ENCODE measurements at regions not wholly inside any gene's neighbourhood (a gene's known extent, or its start where the extent isn't known, plus 50 kb on each side); places are given as distances from the start of the nearest gene placed in this dataset.

DNA sequence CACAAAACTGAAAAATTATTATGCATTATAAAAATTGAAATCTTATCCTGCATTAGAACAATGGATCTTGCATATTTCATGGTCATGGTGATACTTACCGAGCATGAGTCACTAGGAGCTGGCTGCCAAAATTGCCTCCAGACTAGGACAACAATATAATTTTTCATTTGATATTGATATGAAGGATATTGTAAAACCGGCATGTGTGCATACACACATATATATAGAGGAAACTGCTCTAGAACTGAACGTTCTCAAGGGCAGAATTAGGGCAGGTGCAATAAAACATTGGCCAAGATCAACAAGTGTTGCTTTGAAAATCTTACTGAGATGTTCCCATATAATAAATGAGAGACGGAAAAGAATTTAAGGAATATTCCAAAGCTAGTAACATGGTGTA lies 319.4 kb upstream of the POU1F1 start:
- no peak for DNase-seq (ENCODE audit: low spot score)
- TF ChIP-seq CTCF (conservative IDR thresholded peaks at IDR 0.05; ENCODE audit: low read depth, low read length) (no peak), EZH2 (IDR thresholded peaks at IDR 0.05; ENCODE audit: borderline replicate concordance, low read depth, low read length, poor library complexity, severe bottlenecking) (no peak)
- no peak overlapping the region for H3K27ac ChIP-seq (ENCODE audit: low read depth, low read length, poor library complexity, severe bottlenecking)
- H3K9me3 ChIP-seq (ENCODE audit: low read depth, low read length, poor library complexity, severe bottlenecking): peaks cover 4% of the 10 kb centered on the region
- no peaks in the 10 kb centered on the region for H3K36me3 ChIP-seq (ENCODE audit: insufficient read depth, low read length, poor library complexity, severe bottlenecking)
- intact Hi-C loops (cut with micrococcal nuclease; ENCODE audit: unreplicated experiment): no loop called here
- H3K27me3 ChIP-seq (replicated peaks; ENCODE audit: insufficient read depth, low read depth, low read length, poor library complexity): no peaks in the 10 kb centered on the region
- CTCF ChIA-PET: no interaction called here
- POLR2A ChIA-PET (ENCODE audit: low non-redundant PET): no interaction called here
- BruUV-seq (replicated peaks): no TSS peak
- H3K4me1 ChIP-seq (ENCODE audit: insufficient read depth, low read length, poor library complexity, severe bottlenecking): no peaks in the 10 kb centered on the region
- H3K4me3 ChIP-seq (ENCODE audit: low read depth, low read length, poor library complexity, severe bottlenecking): no peak overlapping the region

- H3K36me3 ChIP-seq (ENCODE audit: insufficient read depth, low read length, poor library complexity, severe bottlenecking): no peaks in the 10 kb centered on the region
- no peaks in the 10 kb centered on the region for H3K27me3 ChIP-seq (replicated peaks; ENCODE audit: insufficient read depth, low read depth, low read length, poor library complexity)
- intact Hi-C loops (cut with micrococcal nuclease; ENCODE audit: unreplicated experiment): no loop called here
- no peak overlapping the region for H3K4me3 ChIP-seq (ENCODE audit: low read depth, low read length, poor library complexity, severe bottlenecking)
- ChIA-PET CTCF (no interaction called here), POLR2A (ENCODE audit: low non-redundant PET) (interaction anchor here (0.6 kb wide), 1 partner anchor 19 kb away, joined by 3 read pairs; no protein-coding TSS in a partner anchor)
- TF ChIP-seq EZH2 (IDR thresholded peaks at IDR 0.05; ENCODE audit: borderline replicate concordance, low read depth, low read length, poor library complexity, severe bottlenecking) (no peak), CTCF (conservative IDR thresholded peaks at IDR 0.05; ENCODE audit: low read depth, low read length) (no peak)
- peaks cover 15% of the 10 kb centered on the region for H3K4me1 ChIP-seq (ENCODE audit: insufficient read depth, low read length, poor library complexity, severe bottlenecking)
- no TSS peak for BruUV-seq (replicated peaks)
- no peak overlapping the region for H3K27ac ChIP-seq (ENCODE audit: low read depth, low read length, poor library complexity, severe bottlenecking)
- no peaks in the 10 kb centered on the region for H3K9me3 ChIP-seq (ENCODE audit: low read depth, low read length, poor library complexity, severe bottlenecking)
- DNase-seq (ENCODE audit: low spot score): no peak
These were observed 304.9 kb upstream of the POU1F1 start for GRCh38 chr3:87581240-87581639.

GRCh38 chr3:87576752-87577151 lies 300.4 kb upstream of the POU1F1 start:
- POLR2A ChIA-PET (ENCODE audit: low non-redundant PET): no interaction called here
- TF ChIP-seq CTCF (conservative IDR thresholded peaks at IDR 0.05; ENCODE audit: low read depth, low read length) (no peak), EZH2 (IDR thresholded peaks at IDR 0.05; ENCODE audit: borderline replicate concordance, low read depth, low read length, poor library complexity, severe bottlenecking) (no peak)
- intact Hi-C loops (cut with micrococcal nuclease; ENCODE audit: unreplicated experiment): no loop called here

More at GRCh38 chr3:87576752-87577151, 300.4 kb upstream of the POU1F1 start:
- Histone ChIP-seq H3K36me3 (ENCODE audit: insufficient read depth, low read length, poor library complexity, severe bottlenecking) (no peaks in the 10 kb centered on the region), H3K27ac (ENCODE audit: low read depth, low read length, poor library complexity, severe bottlenecking) (no peak overlapping the region), H3K27me3 (replicated peaks; ENCODE audit: insufficient read depth, low read depth, low read length, poor library complexity) (no peaks in the 10 kb centered on the region), H3K4me1 (ENCODE audit: insufficient read depth, low read length, poor library complexity, severe bottlenecking) (peaks cover 10% of the 10 kb centered on the region), H3K4me3 (ENCODE audit: low read depth, low read length, poor library complexity, severe bottlenecking) (no peak overlapping the region), H3K9me3 (ENCODE audit: low read depth, low read length, poor library complexity, severe bottlenecking) (no peaks in the 10 kb centered on the region)
- no peak for DNase-seq (ENCODE audit: low spot score)
- BruUV-seq (replicated peaks): no TSS peak
- CTCF ChIA-PET: no interaction called here
